CD14-positive monocyte (primary cell): ENCODE measurements at regions not wholly inside any gene's neighbourhood (a gene's known extent, or its start where the extent isn't known, plus 50 kb on each side); places are given as distances from the start of the nearest gene placed in this dataset.

Experiments
- DNase-seq, 3 donors: peaks; one replicate each; pipeline ENCODE4 v3.0.0-alpha.2; 2011 to 2022
- H2AFZ ChIP-seq: 2 replicates; pipeline ENCODE4 v1.6.0; 2012; ENCODE audit warnings: mild to moderate bottlenecking, low read depth, low read length, inconsistent platforms; ENCODE audit not compliant: insufficient read depth, poor library complexity, severe bottlenecking
- H3K27ac ChIP-seq, 2 donors: 1 replicate in 1 of 2; 2 replicates in 1 of 2; pipeline ENCODE4 v1.5.1; 2012 to 2013; ENCODE audit warnings: low read length in 2 of 2, control low read depth in 1 of 2, inconsistent platforms in 1 of 2, low read depth in 1 of 2, mild to moderate bottlenecking in 1 of 2
- H3K27me3 ChIP-seq, 2 donors: one replicate each; pipeline versions ENCODE4 v1.6.0 to v1.6.1; 2011 to 2013; ENCODE audit warnings: low read length in 2 of 2; ENCODE audit not compliant: control insufficient read depth in 2 of 2, insufficient read depth in 2 of 2
- H3K36me3 ChIP-seq, 2 donors: replicated peaks in 1 of 2; 1 replicate in 1 of 2; 2 replicates in 1 of 2; pipeline versions ENCODE4 v1.5.1 to v1.6.1; 2012 to 2013; ENCODE audit warnings: low read length in 2 of 2, control low read depth in 1 of 2, inconsistent platforms in 1 of 2, mild to moderate bottlenecking in 1 of 2; ENCODE audit not compliant: insufficient read depth in 2 of 2, control insufficient read depth in 1 of 2
- H3K4me1 ChIP-seq, 2 donors: 1 replicate in 1 of 2; 2 replicates in 1 of 2; pipeline versions ENCODE4 v1.5.1 to v1.6.1; 2012 to 2013; ENCODE audit warnings: low read length in 2 of 2, control low read depth in 1 of 2, inconsistent platforms in 1 of 2, mild to moderate bottlenecking in 1 of 2, moderate library complexity in 1 of 2; ENCODE audit not compliant: insufficient read depth in 2 of 2, control insufficient read depth in 1 of 2
- H3K4me2 ChIP-seq: replicated peaks from 2 replicates; pipeline ENCODE3; 2012; ENCODE audit warnings: low read length, moderate library complexity, mild to moderate bottlenecking; ENCODE audit not compliant: poor library complexity, severe bottlenecking; ENCODE audit errors: extremely low read depth
- H3K4me3 ChIP-seq, 3 experiments: fragments of 200-600 bp in 1 of 3; sonication (generic) in 1 of 3; replicated peaks in 1 of 3; 1 replicate in 2 of 3; 2 replicates in 1 of 3; pipeline ENCODE4 v1.5.1; 2011 to 2013; ENCODE audit warnings: low read length in 3 of 3, mild to moderate bottlenecking in 3 of 3, control low read depth in 2 of 3, low read depth in 2 of 3, inconsistent platforms in 1 of 3, moderate library complexity in 1 of 3
- H3K79me2 ChIP-seq: 2 replicates; pipeline ENCODE4 v1.6.0; 2012; ENCODE audit warnings: mild to moderate bottlenecking, control low read depth, inconsistent platforms, low read length, moderate library complexity; ENCODE audit not compliant: insufficient read depth
- H3K9ac ChIP-seq: 2 replicates; pipeline ENCODE4 v1.6.0; 2017; ENCODE audit warnings: low read length, mild to moderate bottlenecking; ENCODE audit not compliant: insufficient read depth, poor library complexity, severe bottlenecking
- H3K9me3 ChIP-seq, 2 donors: replicated peaks in 1 of 2; 1 replicate in 1 of 2; 2 replicates in 1 of 2; pipeline versions ENCODE4 v1.5.1 to v1.6.1; 2012 to 2013; ENCODE audit warnings: low read length in 2 of 2, control low read depth in 1 of 2; ENCODE audit not compliant: control insufficient read depth in 1 of 2, insufficient read depth in 1 of 2
- H4K20me1 ChIP-seq: 2 replicates; pipeline ENCODE4 v1.6.0; 2012; ENCODE audit warnings: mild to moderate bottlenecking, low read length, control low read depth, moderate library complexity; ENCODE audit not compliant: insufficient read depth
- H3K27ac Mint-ChIP-seq, 7 donors: one replicate each; pipeline ENCODE4 v1.8.0; 2020; ENCODE audit warnings: mild to moderate bottlenecking in 7 of 7, mixed read lengths in 7 of 7, moderate library complexity in 6 of 7, inconsistent platforms in 2 of 7
- H3K27me3 Mint-ChIP-seq, 3 donors: one replicate each; pipeline ENCODE4 v1.8.0; 2021 to 2022; ENCODE audit warnings: low read depth in 3 of 3, mild to moderate bottlenecking in 3 of 3, mixed read lengths in 3 of 3, moderate library complexity in 3 of 3, inconsistent platforms in 1 of 3
- H3K36me3 Mint-ChIP-seq, 2 donors: one replicate each; pipeline ENCODE4 v1.8.0; 2020; ENCODE audit warnings: mixed read lengths in 2 of 2, inconsistent platforms in 1 of 2, mild to moderate bottlenecking in 1 of 2
- H3K4me1 Mint-ChIP-seq: one replicate; pipeline ENCODE4 v1.8.0; 2020; ENCODE audit warnings: mild to moderate bottlenecking, mixed read lengths
- H3K4me3 Mint-ChIP-seq, 2 donors: one replicate each; pipeline ENCODE4 v1.8.0; 2020; ENCODE audit warnings: mild to moderate bottlenecking in 2 of 2, mixed read lengths in 2 of 2, moderate library complexity in 1 of 2
- H3K9me3 Mint-ChIP-seq, 7 donors: one replicate each; pipeline ENCODE4 v1.8.0; 2020 to 2022; ENCODE audit warnings: mixed read lengths in 7 of 7, mild to moderate bottlenecking in 6 of 7, moderate library complexity in 6 of 7, inconsistent platforms in 2 of 7
- WGBS: methylation state at CpG from one replicate; pipeline ENCODE4 v1.1.5; 2013; ENCODE audit warnings: missing lambda C conversion rate; ENCODE audit not compliant: insufficient coverage; 5-methylcytosine and 5-hydroxymethylcytosine counted together
- intact Hi-C, 2 donors: fragments of 100-400 bp; cut with micrococcal nuclease; formaldehyde crosslinking; loops; one replicate each; pipeline versions ENCODE4 v1.15.0 to v1.15.1; 2023
- TF ChIP-seq, protein P1 (sequence below): fragments of 200-600 bp; IDR thresholded peaks from one replicate; pipeline ENCODE4 v1.8.0; 2022; ENCODE audit warnings: antibody characterized with exemption, mild to moderate bottlenecking

DNA sequence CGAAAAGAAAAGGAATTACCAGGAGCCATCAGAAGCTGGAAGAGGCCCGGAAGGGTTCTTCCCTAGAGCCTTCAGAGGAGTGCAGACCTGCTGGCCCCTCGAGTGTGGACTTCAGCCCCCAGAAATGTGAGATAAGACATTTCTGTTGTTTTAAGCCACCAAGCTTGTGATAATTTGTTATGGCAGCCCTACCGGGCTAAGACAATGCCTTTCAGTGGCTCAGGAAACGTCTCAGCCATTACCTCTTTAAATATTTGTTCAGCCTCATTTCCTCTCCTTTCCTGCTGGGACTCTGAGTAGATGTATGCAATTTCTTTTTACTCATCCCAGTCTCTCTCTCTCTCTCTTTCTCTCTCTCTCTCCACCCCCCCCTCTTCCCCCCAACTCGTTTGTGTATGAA, 174.7 kb upstream of the GRB10 start:
- peaks cover 10% of the 10 kb centered on the region for H3K4me1 Mint-ChIP-seq
- Histone ChIP-seq H3K9ac (no peak overlapping the region), H2AFZ (no peak overlapping the region), H3K27me3 (no peaks in the 10 kb centered on the region), H3K9me3 (no peaks in the 10 kb centered on the region), H4K20me1 (no peaks in the 10 kb centered on the region), H3K4me2 (no peak overlapping the region), H3K4me1 (peaks cover 4% of the 10 kb centered on the region in 2 donors), H3K79me2 (no peaks in the 10 kb centered on the region), H3K36me3 (no peaks in the 10 kb centered on the region), H3K4me3 (no peak overlapping the region), H3K27ac (no peak overlapping the region)
- 100% methylated on average over 2 of the region's 6 CpGs for WGBS
- no peak for DNase-seq
- H3K4me3 Mint-ChIP-seq = no peak overlapping the region
- intact Hi-C loops = no loop called here
- no peak overlapping the region for H3K27ac Mint-ChIP-seq
- H3K27me3 Mint-ChIP-seq = peaks cover 0 to 5% (median 2%) of the 10 kb centered on the region in 3 donors
- H3K36me3 Mint-ChIP-seq = no peaks in the 10 kb centered on the region
- TF ChIP-seq, protein P1, sequence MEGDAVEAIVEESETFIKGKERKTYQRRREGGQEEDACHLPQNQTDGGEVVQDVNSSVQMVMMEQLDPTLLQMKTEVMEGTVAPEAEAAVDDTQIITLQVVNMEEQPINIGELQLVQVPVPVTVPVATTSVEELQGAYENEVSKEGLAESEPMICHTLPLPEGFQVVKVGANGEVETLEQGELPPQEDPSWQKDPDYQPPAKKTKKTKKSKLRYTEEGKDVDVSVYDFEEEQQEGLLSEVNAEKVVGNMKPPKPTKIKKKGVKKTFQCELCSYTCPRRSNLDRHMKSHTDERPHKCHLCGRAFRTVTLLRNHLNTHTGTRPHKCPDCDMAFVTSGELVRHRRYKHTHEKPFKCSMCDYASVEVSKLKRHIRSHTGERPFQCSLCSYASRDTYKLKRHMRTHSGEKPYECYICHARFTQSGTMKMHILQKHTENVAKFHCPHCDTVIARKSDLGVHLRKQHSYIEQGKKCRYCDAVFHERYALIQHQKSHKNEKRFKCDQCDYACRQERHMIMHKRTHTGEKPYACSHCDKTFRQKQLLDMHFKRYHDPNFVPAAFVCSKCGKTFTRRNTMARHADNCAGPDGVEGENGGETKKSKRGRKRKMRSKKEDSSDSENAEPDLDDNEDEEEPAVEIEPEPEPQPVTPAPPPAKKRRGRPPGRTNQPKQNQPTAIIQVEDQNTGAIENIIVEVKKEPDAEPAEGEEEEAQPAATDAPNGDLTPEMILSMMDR = no peak
- H3K9me3 Mint-ChIP-seq = peaks cover 0 to 2% (median 0%) of the 10 kb centered on the region in 7 donors

- Mint-ChIP-seq H3K4me1 (peaks cover 5% of the 10 kb centered on the region), H3K9me3 (no peaks in the 10 kb centered on the region), H3K36me3 (no peaks in the 10 kb centered on the region), H3K4me3 (no peak overlapping the region), H3K27me3 (peaks cover 0 to 4% (median 2%) of the 10 kb centered on the region in 3 donors), H3K27ac (no peak overlapping the region)
- H4K20me1 ChIP-seq = no peaks in the 10 kb centered on the region
- no peak for DNase-seq
- TF ChIP-seq, protein P1 = no peak
- no peak overlapping the region for H3K4me3 ChIP-seq
- H3K79me2 ChIP-seq = no peaks in the 10 kb centered on the region
- H2AFZ ChIP-seq = no peak overlapping the region
- H3K27me3 ChIP-seq = no peaks in the 10 kb centered on the region
- no peaks in the 10 kb centered on the region for H3K9me3 ChIP-seq
- intact Hi-C loops = no loop called here
- H3K27ac ChIP-seq = no peak overlapping the region
- H3K4me2 ChIP-seq = no peak overlapping the region
- no peaks in the 10 kb centered on the region for H3K4me1 ChIP-seq
- no peak overlapping the region for H3K9ac ChIP-seq
- 94% methylated on average over 2 of the region's 8 CpGs for WGBS
- no peaks in the 10 kb centered on the region for H3K36me3 ChIP-seq
Observed at GRCh38 chr7:50956522-50957155, 173.9 kb upstream of the GRB10 start.
